GM18517 (cell line): ENCODE measurements at regions not wholly inside any gene's neighbourhood (a gene's known extent, or its start where the extent isn't known, plus 50 kb on each side); places are given as distances from the start of the nearest gene placed in this dataset.

ENCODE experiments used
- ATAC-seq: cut with Tn5 transposase; IDR thresholded peaks from one replicate; pipeline ENCODE4 v1.9.1; 2021; ENCODE audit warnings: mild to moderate bottlenecking, moderate library complexity; ENCODE audit not compliant: unreplicated experiment

DNA sequence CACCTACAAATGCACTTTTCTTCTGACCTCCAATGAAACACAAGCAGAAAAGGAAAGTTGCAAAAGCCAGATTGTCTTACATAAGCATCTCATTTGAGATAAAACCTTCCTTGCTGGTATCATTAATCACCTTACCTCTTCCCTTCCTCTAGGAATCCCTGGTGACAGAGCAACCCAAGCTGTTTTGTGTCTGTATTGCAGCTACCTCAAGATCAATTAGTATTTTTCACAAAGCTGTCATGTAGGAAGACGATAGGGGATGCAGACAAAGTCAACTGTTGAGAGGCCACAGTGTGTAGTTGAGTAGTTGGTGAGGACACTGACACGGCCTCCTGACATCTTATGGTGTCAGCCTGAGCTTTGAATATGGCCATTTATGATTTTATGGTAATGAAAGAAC is 339.1 kb upstream of the SLC10A2 start:
- ATAC-seq, result no peak

DNA sequence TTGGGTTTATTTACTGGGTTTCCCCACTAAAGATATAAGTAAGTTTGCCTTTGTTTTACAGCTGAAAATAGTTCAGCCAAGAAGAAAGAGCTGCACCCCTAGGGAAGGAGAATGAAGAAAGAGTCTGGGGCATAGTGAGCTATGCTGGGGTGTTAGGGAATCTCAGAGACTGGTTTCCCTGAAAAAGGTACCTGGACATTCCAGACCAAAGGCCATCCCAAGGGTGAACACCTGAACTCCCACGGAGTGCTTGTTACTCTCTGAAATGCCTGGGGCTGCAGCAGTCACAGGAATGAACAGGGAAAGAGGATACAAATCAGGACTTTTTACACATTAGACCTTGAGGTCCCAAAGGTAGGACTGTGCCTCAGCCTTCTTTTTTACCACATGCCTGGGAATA is 337.6 kb upstream of the SLC10A2 start:
- no peak for ATAC-seq

DNA sequence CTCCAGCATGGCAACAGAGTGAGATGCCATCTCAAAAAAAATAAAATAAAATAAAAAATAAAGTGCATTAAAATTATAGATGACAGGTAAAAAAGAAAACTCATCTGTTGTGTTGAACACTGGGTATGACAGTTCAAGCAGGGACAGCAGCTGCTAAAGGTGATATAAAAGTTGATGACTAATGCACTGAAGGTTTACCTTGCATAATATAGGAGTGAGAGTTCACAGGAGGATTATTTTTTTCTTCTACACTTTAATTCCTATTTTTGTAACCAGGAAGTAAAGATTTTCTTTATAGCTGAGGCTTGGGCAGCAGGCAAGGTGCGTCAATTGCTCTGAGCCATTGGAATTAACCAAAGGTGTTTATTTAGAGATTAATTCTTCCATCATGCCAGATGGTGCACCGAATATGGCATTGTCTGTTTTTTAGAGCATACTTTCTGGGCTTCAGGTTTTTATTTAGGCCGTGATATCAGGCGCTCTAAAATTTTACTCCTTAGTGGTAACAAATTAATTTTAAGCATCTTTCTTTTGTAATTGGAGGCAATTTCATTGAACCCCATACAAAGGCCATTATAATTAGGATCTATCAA is 337.0 kb upstream of the SLC10A2 start:
- no peak for ATAC-seq

DNA sequence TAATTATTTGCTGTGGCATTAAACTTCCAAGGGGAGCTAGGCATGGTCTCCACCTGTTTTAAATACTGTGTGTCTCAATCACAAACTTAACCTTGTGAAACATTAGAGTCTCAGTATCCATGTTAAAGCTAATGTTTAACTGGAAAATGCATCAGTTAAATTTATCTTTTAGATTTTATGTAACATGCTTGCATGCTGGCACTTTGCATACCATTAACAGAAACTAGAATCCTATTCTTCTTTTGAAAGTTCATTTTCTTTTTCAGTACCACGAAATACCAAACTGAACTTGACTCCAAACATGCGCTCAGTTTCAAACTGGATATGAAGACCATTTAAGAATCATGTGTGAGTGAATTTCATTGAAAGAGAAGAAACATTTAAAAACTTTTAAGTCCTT is 328.9 kb upstream of the SLC10A2 start:
- ATAC-seq, result no peak

DNA sequence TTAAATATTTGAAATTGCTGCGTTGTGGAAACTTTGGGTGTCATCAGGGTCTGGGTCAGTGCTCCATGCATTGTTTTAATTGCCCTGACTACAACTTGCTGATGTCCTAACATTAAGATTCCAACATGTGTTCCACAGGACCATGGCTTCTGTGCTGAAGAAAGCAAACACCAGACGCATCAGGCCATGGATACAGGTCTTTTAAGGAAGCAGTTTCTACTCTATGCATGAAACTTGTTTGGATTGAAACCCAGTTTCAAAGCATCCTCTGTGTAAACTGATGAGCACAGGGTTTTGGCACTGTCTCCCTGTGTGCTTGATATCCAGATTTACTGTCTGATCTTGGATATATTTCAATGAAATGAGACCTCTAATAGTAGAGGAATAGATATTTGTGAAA is 328.4 kb upstream of the SLC10A2 start:
- no peak for ATAC-seq

DNA sequence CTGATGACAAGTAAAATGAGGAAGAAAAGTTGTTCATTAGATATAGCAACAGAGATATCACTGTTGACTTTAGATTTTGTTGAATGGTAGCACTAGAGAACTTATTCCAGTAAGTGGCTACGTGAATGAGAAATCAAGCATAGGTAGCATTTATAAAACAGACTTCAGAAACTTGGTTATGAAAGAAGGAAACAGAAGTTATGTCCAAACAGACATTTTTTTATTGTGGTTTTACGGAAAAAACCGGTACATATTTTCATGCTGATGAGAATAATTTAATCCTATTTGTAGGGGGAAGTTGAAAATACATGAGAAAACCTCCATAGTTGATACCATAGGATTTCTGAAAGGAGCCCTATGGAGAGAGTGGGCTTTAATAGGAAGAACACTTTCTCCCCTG is 325.7 kb upstream of the SLC10A2 start:
- no peak for ATAC-seq

DNA sequence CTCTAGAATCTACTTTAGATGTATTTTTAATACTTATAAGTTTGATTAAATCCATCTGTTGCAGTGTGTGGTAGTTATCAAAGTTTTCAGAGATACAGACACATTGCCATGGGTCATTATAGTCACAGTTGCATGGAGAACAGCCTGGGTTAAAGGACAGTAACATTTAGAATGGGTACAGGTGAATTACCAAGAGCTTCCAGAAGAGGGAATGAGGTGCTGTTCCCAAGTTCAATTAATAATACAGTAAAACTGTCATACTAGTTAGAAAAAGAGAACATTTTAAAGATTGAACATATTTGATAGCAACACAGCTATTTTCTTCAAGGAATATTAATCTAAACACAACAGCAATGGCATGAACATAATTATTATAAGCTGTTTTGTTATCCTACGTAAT is 322.6 kb upstream of the SLC10A2 start:
- ATAC-seq, result no peak

DNA sequence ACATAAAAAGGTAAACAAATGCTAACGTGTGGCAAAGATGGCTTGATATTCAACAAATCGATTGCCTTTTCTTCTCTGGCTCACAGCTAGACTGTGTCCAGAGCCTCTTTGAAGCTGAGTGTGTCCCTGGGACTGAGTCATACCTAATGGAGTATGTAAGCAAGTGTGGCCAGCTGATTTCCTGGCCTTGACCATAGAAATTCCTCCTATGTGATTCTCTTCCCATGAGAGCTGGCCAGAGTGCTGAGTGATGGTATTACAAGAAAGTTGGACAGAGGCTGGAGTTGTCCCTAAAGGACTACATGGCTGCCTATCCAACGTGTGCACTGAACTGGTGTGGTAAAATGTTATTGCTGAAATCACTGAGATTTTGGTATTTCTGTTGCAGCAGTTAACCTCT is 320.1 kb upstream of the SLC10A2 start:
- no peak for ATAC-seq

DNA sequence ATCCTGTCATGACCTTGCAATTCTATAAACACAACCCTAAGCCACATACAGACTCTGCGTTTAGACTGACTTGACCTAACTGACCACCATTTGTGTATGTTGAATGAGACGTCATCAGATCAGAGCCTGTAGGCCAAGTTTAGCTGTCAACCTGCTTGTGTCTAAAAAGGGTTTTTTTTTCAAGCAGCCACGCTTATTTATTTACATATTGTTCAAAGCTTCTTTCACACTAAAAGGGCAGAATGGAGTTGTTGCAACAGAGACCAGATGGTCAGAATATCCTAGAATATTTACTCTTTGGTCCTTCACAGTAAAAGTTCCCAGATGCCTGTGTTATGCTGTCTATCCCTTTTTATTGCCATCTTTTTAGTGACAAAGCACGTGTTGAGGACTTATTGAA is 307.7 kb upstream of the SLC10A2 start:
- no peak for ATAC-seq

DNA sequence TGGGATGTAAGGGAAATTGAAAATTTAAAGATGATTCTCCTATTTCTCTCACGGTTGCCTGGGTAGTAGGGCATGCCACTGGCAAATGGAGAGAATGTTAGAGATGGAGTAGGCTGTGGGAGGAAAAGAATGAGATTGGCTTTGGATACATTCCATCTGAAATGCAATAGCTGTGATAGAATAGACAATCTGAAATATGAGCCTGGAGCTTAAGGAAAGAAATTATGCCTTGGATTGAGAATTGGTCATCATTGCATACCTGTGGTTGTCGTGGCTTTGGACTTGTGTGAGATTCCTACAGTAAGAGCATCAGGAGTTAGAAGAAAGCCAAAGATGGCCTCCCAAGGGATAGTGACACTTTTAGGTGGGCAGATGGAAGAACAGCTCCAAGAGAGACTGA is 305.1 kb upstream of the SLC10A2 start:
- ATAC-seq, result no peak

DNA sequence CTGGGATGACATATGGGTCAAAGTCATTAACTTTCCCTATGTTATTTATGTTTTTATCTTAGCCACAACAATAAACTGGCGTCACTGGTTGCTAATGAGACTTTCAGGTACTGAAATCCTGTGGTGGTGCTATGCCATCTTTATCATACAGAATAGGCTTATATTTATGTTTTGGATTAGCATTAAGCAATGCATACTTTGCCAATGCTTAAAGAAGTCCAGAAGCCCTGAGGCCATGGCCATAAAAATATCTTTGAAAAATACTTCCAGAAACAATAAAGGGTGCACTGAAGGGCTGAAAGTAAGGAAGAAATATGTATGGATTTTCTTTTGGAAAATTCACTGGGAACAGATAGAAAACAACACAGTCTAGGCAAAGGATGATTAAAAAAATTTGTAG is 304.6 kb upstream of the SLC10A2 start:
- ATAC-seq, result no peak

DNA sequence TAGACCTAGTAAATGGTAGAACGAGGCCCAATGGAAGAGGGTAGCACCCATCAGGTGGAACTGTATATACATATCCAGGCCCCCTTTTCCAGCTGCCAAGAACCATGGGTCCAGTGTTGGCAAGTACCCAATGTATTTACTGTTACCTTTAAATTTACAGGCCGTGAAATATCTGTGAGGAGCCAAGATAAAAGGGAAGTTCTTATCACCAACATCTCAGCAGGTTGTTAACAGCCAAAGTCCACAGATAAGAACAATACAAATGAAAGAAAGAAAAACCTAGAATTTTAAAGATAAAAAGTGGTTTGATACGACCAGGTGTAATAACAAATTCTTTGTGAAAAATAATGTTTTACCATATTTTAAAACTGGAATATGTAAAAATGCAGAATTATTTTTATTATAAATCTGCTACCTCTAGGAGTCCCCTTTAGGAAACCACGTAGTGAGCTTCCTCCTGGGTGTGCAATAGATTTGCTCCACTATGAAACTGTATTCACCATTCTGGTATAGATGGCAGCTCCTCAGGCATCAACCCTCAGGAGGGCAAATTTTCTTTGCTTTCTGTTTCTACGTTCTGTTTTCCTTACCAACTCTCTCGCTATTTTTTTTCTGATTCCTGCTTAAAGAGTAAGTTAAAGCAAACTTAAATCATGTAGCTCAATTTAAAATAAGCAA is 292.2 kb upstream of the SLC10A2 start:
- ATAC-seq, result no peak

DNA sequence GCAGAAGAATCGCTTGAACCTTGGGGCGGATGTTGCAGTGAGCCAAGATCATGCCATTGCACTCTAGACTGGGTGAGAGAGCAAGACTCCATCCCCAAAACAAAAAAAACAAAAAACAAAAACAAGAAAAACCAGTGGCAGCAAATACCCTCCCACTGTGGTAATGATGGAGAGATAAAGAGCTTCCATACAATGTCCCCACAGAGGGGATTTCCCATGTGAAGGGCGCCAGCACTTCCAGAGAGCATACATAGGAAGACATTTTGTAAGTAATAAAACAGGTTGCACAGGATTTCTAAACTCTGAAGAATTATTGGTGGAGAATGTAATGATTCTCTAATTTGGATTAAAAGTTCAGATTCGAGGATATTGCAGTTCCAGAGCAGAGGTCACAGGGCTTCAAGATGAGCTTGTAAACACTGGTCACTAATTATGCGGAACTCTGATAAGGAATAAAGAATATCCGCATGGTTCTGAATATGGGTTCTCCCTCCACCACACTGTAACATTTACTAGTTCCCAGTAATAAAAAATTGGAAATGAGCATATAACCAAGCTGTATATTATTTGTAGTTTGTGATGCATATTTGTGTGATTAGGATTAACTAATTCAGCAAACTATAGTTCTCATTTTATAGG is 290.1 kb upstream of the SLC10A2 start:
- no peak for ATAC-seq

DNA sequence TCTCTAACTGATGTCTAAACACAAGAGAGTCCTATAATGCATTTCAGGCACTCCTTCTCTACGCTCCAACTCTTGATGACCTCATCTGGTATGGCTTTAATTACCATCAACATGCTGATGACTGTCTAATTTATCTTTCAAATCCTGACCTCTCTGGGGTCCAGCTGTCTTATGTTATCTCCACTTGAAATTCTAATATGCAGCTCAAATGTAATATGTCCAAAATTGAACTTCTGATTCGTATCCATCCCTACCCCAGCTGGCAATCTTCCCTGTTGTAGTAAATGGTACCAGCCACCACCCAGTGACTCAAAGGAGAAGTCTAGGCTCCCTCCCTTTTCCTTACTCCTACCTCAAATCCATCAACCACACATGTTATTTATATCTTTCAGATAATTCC is 288.0 kb upstream of the SLC10A2 start:
- ATAC-seq, result no peak

DNA sequence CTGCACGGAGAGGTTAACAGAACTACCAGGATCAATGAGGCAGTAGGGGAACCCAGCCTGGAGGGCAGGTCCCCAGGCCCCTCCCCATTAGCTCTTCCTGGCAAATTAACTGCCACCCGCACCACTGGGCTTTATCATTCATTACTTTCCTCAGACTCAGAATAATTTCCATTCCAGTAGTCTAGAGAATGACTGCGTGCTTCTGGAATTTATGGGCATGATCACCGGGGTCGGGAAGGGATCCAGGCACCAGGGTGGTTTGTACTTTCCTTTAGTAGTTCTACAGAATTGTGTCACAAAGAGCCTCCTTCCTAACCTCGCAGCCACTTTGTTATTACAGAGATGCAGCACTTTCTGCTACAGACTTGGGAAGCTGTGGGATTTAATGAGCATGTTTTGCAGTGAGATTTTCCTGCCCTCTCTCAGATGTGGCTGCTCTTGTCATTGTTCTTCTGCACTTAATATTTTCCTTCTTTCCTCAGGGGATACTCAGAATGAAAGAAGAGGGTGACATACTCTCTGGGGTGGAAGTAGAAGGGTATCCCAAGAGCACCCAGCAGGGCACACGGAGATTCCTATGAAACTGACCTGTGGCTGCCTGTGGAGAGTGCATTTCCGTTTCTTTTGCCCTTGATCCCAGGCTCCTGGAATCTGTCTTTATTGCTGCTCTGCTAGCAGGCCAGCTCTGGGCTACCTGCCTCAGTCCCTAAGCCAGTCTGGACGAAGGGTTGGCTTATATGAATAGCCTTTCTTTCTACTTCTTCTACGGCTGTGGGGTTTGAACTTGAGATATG is 285.0 kb upstream of the SLC10A2 start:
- no peak for ATAC-seq

DNA sequence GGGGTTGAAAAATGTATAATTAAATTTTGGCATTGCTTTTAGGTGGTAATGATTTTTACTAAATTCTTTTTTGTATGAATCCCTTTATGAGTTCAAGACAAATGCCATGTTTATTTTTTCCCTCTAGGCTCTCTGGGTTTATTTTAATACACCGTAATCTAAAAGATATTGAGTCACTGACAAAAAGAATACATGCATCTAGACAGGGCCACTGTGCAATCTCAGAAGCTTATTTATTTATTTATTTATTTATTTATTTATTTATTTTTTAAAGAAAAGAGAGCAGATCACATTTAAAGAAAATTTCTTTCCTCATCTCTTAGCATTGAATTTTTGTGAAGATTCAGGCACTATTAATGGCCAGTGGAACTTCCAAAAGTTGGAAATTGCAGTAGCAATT is 283.9 kb upstream of the SLC10A2 start:
- no peak for ATAC-seq

DNA sequence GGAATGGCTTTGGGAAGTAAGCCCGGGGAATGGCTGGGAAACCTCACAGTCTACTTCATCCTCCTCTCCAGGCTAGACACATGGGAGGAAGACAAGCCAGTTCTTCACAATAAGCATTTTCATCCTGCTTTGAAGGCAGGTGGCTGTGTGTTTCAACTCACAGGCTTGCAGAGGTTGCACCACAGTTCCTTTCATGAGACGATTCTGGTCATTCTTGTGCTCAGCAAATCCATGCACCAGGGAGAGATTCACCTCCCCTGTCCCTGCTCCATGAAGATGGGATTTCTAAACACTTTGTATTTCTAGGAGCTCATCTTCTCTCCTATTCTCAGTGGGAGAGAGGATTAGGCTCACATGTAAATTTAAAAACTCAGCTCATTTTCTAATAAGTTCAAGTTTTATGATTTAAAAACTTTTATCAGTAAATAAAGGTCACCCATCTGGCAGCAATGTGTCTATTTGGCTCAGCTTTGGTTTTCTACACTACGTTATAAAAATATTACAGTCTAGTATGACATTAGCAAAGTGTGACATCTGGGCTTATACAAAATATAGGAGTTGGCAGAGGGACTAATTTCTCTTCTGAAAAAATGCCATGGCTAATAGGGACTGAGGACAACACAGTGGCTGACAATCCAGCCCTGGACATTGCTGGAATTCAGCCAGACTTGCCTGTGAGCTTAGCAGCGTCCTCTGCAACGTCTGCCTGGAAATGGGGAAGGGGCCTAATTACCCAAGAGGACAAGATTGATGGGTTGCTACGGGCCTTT is 283.2 kb upstream of the SLC10A2 start:
- ATAC-seq, result no peak

DNA sequence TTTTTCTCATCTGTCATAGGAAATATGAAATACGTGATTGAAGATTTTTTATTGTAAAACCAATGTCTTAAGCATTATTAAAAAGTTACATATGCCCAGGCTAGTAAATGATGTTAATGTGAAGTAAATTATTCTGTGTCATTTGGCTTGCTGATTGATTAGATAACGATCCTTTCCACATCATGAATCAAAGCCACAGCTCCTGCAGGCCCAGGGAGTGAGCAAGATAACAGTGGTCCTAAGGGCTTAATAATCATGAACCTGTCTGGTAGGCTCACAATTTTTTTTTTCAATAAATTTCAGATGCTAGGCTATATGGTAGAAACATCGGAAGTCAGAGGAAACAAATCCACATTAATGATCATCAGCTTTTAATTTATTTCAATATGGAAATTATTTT is 269.0 kb upstream of the SLC10A2 start:
- no peak for ATAC-seq

DNA sequence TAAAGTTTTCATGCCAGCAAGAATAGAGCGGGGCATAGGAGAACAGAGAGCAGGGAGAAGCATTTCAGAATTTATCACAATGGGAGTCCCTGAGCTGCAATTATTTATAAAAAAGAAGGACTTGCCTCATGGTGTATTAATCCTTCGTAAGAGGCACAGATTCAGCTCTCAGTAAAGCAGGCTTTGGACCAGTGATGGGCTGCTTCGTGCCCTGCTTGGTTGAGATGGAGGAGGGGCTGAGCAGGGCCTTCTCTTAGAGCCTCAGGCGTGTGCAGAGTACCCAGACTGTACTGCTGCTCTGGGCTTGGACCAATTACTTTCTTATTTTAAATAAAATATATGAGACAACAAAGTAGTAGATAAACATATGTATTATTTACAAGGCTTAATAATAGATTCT is 265.7 kb upstream of the SLC10A2 start:
- ATAC-seq, result no peak

DNA sequence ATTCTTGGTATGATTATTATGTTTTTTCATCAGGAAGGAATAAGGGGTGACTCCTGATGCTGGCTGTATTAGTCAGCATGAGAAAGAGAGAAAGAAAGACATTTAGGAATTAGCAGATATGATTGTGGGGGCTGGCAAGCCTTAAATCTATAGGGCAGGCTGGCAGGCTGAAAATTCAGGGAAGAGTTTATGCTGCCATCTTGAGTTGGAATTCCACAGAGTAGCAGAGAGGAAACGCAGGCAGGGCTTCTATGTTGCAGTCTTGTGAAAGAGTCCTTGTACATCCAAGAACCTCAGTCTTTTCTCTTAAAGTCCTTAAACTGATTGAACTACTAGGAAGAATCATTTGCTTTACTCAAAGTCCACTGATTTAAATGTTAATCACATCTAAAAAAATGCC is 262.7 kb upstream of the SLC10A2 start:
- ATAC-seq, result no peak

DNA sequence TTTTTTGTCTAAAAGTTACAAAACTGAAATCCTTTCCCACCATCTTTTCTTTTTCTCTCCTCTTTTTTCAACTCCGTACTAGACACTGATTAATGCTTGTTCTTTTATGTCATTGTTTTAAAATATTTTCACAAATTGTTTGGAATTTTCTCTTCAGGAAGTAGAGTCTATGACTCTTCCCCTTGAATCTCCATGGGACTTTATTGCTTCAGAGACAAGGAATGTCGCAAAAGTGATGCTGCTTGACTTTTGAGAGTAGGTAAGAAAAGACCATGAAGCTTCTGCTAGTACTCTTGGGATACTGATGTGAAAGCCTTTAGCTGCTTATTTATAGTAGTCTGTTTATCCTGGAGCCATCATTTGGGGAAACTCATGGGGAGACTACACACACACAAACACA is 260.1 kb upstream of the SLC10A2 start:
- ATAC-seq, result no peak
